OCI-LY7 (cell line): ENCODE measurements at regions not wholly inside any gene's neighbourhood (a gene's known extent, or its start where the extent isn't known, plus 50 kb on each side); places are given as distances from the start of the nearest gene placed in this dataset.

Experiments used
- BruUV-seq: library from RNA; stranded (reverse); fragments of 400-500 nt; replicated peaks from 2 replicates; lab custom pipeline; 2021; lab: Mats Ljungman, UMichigan
- CTCF ChIA-PET: fragments of 300-600 bp; sonication (Branson Sonifier 250); formaldehyde crosslinking; loops from one replicate; lab custom pipeline; 2022; ENCODE audit warnings: antibody characterized with exemption; ENCODE audit not compliant: unreplicated experiment; lab: Charles Lee
- POLR2A ChIA-PET: fragments of 300-600 bp; sonication (Branson Sonifier 250); formaldehyde crosslinking; loops from one replicate; lab custom pipeline; 2022; ENCODE audit warnings: antibody characterized with exemption; lab: Charles Lee
- DNase-seq: peaks from one replicate; pipeline ENCODE4 v3.0.0-alpha.2; 2015; ENCODE audit warnings: low spot score
- H2AFZ ChIP-seq: fragments of 200-600 bp; sonication (generic), shearing (Covaris generic); 2 replicates; pipeline ENCODE4 v1.6.1; 2014; ENCODE audit warnings: mild to moderate bottlenecking, antibody characterized with exemption, low read length, moderate library complexity
- H3K27ac ChIP-seq: fragments of 200-600 bp; sonication (generic); 2 replicates; pipeline ENCODE4 v1.5.1; 2014; ENCODE audit warnings: mixed run types, low read depth, mild to moderate bottlenecking, moderate library complexity, low read length, inconsistent platforms; ENCODE audit not compliant: poor library complexity, severe bottlenecking
- H3K36me3 ChIP-seq: fragments of 200-600 bp; sonication (generic); 2 replicates; pipeline ENCODE4 v1.6.1; 2014; ENCODE audit warnings: mild to moderate bottlenecking, antibody characterized with exemption, low read length, moderate library complexity, mixed read lengths; ENCODE audit not compliant: insufficient read depth
- H3K4me1 ChIP-seq: fragments of 200-600 bp; sonication (generic); 2 replicates; pipeline ENCODE4 v1.5.1; 2014; ENCODE audit warnings: mild to moderate bottlenecking, low read length; ENCODE audit not compliant: insufficient read depth, poor library complexity, severe bottlenecking
- H3K4me2 ChIP-seq: fragments of 200-600 bp; sonication (generic); 2 replicates; pipeline ENCODE4 v1.6.1; 2014; ENCODE audit warnings: mild to moderate bottlenecking, low read length
- H3K4me3 ChIP-seq: fragments of 200-600 bp; sonication (generic); 2 replicates; pipeline ENCODE4 v1.5.1; 2014; ENCODE audit warnings: mild to moderate bottlenecking, low read depth, low read length; ENCODE audit not compliant: poor library complexity, severe bottlenecking
- H3K79me2 ChIP-seq: fragments of 200-600 bp; sonication (generic); 2 replicates; pipeline ENCODE4 v1.6.1; 2016; ENCODE audit warnings: low read depth, mild to moderate bottlenecking, low read length, moderate library complexity, mixed read lengths; ENCODE audit not compliant: insufficient read depth
- H3K9me2 ChIP-seq: fragments of 200-600 bp; sonication (generic); 2 replicates; pipeline ENCODE4 v1.6.1; 2016; ENCODE audit warnings: mild to moderate bottlenecking, low read length, mixed read lengths; ENCODE audit not compliant: insufficient read depth
- H3K9me3 ChIP-seq: fragments of 200-600 bp; sonication (generic); 2 replicates; pipeline ENCODE4 v1.6.1; 2014; ENCODE audit warnings: mild to moderate bottlenecking, mixed run types, low read length, mixed read lengths
- H4K20me1 ChIP-seq: fragments of 200-600 bp; sonication (generic); 2 replicates; pipeline ENCODE4 v1.6.1; 2014; ENCODE audit warnings: mild to moderate bottlenecking, antibody characterized with exemption, low read length, moderate library complexity, mixed read lengths; ENCODE audit not compliant: insufficient read depth
- CTCF ChIP-seq: fragments of 200-600 bp; sonication (generic); conservative IDR thresholded peaks from 2 replicates; pipeline ENCODE4 v1.5.1; 2014; ENCODE audit warnings: mild to moderate bottlenecking, antibody characterized with exemption, low read length, moderate library complexity, mixed read lengths
- EZH2phosphoT487 ChIP-seq: fragments of 200-600 bp; sonication (generic); IDR thresholded peaks from 2 replicates; pipeline ENCODE4 v1.6.1; 2018; ENCODE audit warnings: low read depth, borderline replicate concordance, mild to moderate bottlenecking, mixed run types, antibody characterized with exemption, low read length, moderate library complexity, mixed read lengths
- intact Hi-C: fragments of 100-400 bp; cut with micrococcal nuclease; formaldehyde crosslinking; loops from one replicate; pipeline ENCODE4 v1.10.0; 2022; ENCODE audit not compliant: unreplicated experiment

GRCh38 chr13:72622546-72622945, 104.9 kb downstream of the MZT1 start:
- BruUV-seq: no TSS peak
- TF ChIP-seq EZH2phosphoT487 (no peak), CTCF (no peak)
- Histone ChIP-seq H2AFZ (no peak overlapping the region), H3K9me3 (no peaks in the 10 kb centered on the region), H3K27ac (no peak overlapping the region), H3K9me2 (no peaks in the 10 kb centered on the region), H3K4me3 (no peak overlapping the region), H3K4me1 (no peaks in the 10 kb centered on the region), H3K4me2 (no peak overlapping the region), H3K79me2 (no peaks in the 10 kb centered on the region), H3K36me3 (no peaks in the 10 kb centered on the region), H4K20me1 (no peaks in the 10 kb centered on the region)
- ChIA-PET CTCF (no interaction called here), POLR2A (interaction anchor here (0.9 kb wide), 1 partner anchor 18 kb away, joined by 3 read pairs; no protein-coding TSS in a partner anchor)
- intact Hi-C loops: no loop called here
- DNase-seq: no peak

- ChIA-PET POLR2A (interaction anchor here (0.5 kb wide), 1 partner anchor 87 kb away, joined by 3 read pairs; no protein-coding TSS in a partner anchor), CTCF (no interaction called here)
- no peak overlapping the region for H2AFZ ChIP-seq
- TF ChIP-seq CTCF (no peak), EZH2phosphoT487 (no peak)
- intact Hi-C loops: no loop called here
- H3K4me1 ChIP-seq: no peaks in the 10 kb centered on the region
- no peaks in the 10 kb centered on the region for H4K20me1 ChIP-seq
- no peak overlapping the region for H3K27ac ChIP-seq
- no peak overlapping the region for H3K4me2 ChIP-seq
- no TSS peak for BruUV-seq
- H3K79me2 ChIP-seq: no peaks in the 10 kb centered on the region
- no peak for DNase-seq
- no peaks in the 10 kb centered on the region for H3K9me3 ChIP-seq
- H3K9me2 ChIP-seq: no peaks in the 10 kb centered on the region
- H3K36me3 ChIP-seq: no peaks in the 10 kb centered on the region
- H3K4me3 ChIP-seq: no peak overlapping the region
Measured at GRCh38 chr13:72620874-72621273, 106.6 kb downstream of the MZT1 start.

- Histone ChIP-seq H3K79me2 (no peaks in the 10 kb centered on the region), H4K20me1 (no peaks in the 10 kb centered on the region), H3K4me2 (no peak overlapping the region), H2AFZ (no peak overlapping the region), H3K4me1 (no peaks in the 10 kb centered on the region), H3K9me2 (no peaks in the 10 kb centered on the region), H3K27ac (no peak overlapping the region), H3K36me3 (no peaks in the 10 kb centered on the region), H3K9me3 (no peaks in the 10 kb centered on the region), H3K4me3 (no peak overlapping the region)
- CTCF ChIA-PET: no interaction called here
- BruUV-seq: no TSS peak
- POLR2A ChIA-PET: interaction anchor here (1.0 kb wide), 1 partner anchor 10 kb away, joined by 3 read pairs; no protein-coding TSS in a partner anchor
- TF ChIP-seq EZH2phosphoT487 (no peak), CTCF (no peak)
- intact Hi-C loops: no loop called here
- no peak for DNase-seq
Measured at GRCh38 chr13:72617951-72618350, 109.5 kb downstream of the MZT1 start.
